ENCODE measurements at regions not wholly inside any gene's neighbourhood (a gene's known extent, or its start where the extent isn't known, plus 50 kb on each side); places are given as distances from the start of the nearest gene placed in this dataset.

DNA sequence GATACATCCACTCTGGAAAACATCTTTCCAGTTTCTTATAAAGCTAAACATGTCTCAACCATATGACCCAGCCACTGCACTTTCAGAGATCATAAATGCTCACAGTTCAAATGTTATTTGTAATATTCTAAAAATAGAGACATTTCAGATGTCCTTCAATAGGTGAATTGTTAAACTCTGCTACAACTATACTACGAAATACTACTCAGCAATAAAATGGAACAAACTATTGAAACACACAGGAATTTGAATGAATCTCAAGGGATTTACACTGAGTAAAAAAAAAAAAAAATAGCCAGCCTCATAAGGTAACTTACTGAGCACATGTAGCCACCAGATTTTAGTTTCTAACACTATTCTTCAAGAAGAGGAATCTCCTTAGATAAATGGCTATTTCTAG is 253.9 kb downstream of the PCDH18 start:
- no peak overlapping the region for H3K27ac ChIP-seq
- no peaks in the 10 kb centered on the region for H3K27me3 ChIP-seq
- no peaks in the 10 kb centered on the region for H3K9me3 ChIP-seq
- 73 to 89% methylated on average over 1 of the region's 1 CpG for WGBS, 2 donors
- H3K4me1 ChIP-seq, result no peaks in the 10 kb centered on the region
- DNase-seq, result no peak
- TF ChIP-seq, protein P1, sequence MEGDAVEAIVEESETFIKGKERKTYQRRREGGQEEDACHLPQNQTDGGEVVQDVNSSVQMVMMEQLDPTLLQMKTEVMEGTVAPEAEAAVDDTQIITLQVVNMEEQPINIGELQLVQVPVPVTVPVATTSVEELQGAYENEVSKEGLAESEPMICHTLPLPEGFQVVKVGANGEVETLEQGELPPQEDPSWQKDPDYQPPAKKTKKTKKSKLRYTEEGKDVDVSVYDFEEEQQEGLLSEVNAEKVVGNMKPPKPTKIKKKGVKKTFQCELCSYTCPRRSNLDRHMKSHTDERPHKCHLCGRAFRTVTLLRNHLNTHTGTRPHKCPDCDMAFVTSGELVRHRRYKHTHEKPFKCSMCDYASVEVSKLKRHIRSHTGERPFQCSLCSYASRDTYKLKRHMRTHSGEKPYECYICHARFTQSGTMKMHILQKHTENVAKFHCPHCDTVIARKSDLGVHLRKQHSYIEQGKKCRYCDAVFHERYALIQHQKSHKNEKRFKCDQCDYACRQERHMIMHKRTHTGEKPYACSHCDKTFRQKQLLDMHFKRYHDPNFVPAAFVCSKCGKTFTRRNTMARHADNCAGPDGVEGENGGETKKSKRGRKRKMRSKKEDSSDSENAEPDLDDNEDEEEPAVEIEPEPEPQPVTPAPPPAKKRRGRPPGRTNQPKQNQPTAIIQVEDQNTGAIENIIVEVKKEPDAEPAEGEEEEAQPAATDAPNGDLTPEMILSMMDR (IDR thresholded peaks at IDR 0.05), result no peak
- intact Hi-C loops (cut with DNase I), result no loop called here
- no peaks in the 10 kb centered on the region for H3K36me3 ChIP-seq
- H3K4me3 ChIP-seq (replicated peaks in 1 of 3), result no peak overlapping the region

DNA sequence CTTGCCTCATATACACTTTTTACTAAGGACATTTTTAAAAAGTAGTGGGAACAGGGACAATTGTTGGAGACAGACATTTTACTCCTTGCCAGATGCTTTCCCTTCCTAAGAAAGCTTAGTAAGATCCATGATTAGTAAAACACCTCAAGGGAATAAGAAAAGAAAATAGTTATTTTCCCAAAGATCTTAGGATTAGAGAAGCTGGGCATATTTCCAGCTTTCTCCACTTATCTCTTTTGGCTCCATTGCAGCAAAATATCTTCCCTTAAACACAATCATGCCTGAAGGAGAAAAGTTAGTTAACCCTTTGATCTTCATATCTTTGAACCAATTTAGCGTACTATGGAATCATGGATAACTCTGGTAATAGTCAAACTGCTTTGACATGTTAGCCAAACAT is 257.9 kb downstream of the PCDH18 start:
- H3K9me3 ChIP-seq, result no peaks in the 10 kb centered on the region
- H3K27ac ChIP-seq, result no peak overlapping the region
- no peak for TF ChIP-seq POLR2A (IDR thresholded peaks at IDR 0.05)
- TF ChIP-seq, protein P1 (IDR thresholded peaks at IDR 0.05), result no peak
- no peaks in the 10 kb centered on the region for H3K27me3 ChIP-seq
- intact Hi-C loops (cut with DNase I), result no loop called here
- no peak for DNase-seq
- H3K4me3 ChIP-seq (replicated peaks in 1 of 3), result no peak overlapping the region
- WGBS, 2 donors, result 62 to 76% methylated on average over 1 of the region's 1 CpG
- no peaks in the 10 kb centered on the region for H3K36me3 ChIP-seq
- H3K4me1 ChIP-seq, result no peaks in the 10 kb centered on the region

DNA sequence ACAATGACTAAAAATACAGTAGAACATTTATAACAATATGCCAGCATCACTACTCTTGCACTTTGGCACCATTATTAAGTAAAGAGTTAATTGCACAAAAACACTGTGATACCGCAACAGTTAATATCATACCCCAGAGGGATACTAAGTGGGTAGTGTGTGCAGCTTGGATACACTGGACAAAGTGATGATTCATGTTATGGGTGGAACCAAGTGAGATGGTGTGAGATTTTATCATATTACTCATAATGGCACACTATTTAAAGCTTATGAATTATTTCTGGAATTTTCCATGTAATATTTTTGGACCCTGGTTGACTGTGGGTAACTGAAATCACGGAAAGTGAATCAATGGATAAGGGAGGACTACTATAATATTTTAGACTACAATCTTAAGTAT is 265.3 kb downstream of the PCDH18 start:
- DNase-seq, result no peak
- no peak overlapping the region for H3K27ac ChIP-seq
- no peaks in the 10 kb centered on the region for H3K27me3 ChIP-seq
- intact Hi-C loops (cut with DNase I), result no loop called here
- no peaks in the 10 kb centered on the region for H3K9me3 ChIP-seq
- no peaks in the 10 kb centered on the region for H3K36me3 ChIP-seq
- WGBS, 2 donors, result 71 to 75% methylated on average over 2 of the region's 2 CpGs
- H3K4me1 ChIP-seq, result no peaks in the 10 kb centered on the region
- TF ChIP-seq, protein P1 (IDR thresholded peaks at IDR 0.05), result no peak
- TF ChIP-seq POLR2A (IDR thresholded peaks at IDR 0.05), result no peak
- H3K4me3 ChIP-seq (replicated peaks in 1 of 3), result no peak overlapping the region

DNA sequence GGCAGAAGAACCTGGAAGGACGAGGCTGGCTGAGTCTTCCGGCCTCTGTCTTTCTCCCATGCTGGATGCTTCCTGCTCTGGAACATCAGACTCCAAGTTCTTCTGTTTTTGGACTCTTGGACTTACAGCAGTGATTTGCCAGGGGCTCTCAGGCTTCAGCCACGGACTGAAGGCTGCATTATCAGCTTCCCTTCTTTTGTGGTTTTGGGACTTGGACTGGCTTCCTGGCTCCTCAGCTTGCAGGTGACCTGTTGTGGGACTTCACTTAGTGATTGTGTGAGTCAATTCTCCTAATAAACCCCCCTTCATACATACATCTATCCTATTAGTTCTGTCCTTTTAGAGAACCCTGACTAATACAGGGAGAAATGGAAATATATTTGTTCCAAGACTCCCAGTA is 265.8 kb downstream of the PCDH18 start:
- 82 to 87% methylated on average over 3 of the region's 3 CpGs for WGBS, 2 donors
- H3K9me3 ChIP-seq, result no peaks in the 10 kb centered on the region

DNA sequence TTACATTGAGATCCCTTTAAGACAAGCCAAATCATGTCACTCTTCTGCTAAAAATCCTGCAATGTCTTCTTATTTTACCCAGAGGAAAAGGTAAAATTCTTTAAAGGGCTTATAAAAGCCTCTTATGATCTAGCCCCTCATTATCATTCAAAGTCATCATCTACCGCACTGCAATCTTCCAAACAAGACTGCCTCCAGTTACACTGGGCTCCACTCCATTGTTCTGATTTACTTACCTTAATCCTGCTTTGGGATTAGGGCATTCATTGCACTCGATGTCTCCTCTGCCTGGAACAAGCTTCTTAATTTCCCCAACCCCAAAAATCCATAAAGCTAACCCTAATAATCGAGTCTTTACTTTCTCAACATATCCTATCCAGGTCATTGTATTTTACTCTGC is 269.1 kb downstream of the PCDH18 start:
- H3K4me1 ChIP-seq, result no peaks in the 10 kb centered on the region

More for the DNA sequence above, 265.8 kb downstream of the PCDH18 start:
- intact Hi-C loops (cut with DNase I), result no loop called here
- no peaks in the 10 kb centered on the region for H3K4me1 ChIP-seq
- no peak for DNase-seq
- H3K27ac ChIP-seq, result no peak overlapping the region
- H3K27me3 ChIP-seq, result no peaks in the 10 kb centered on the region
- no peak overlapping the region for H3K4me3 ChIP-seq (replicated peaks in 1 of 3)
- TF ChIP-seq, protein P1 (IDR thresholded peaks at IDR 0.05), result no peak
- TF ChIP-seq POLR2A (IDR thresholded peaks at IDR 0.05), result no peak
- H3K36me3 ChIP-seq, result no peaks in the 10 kb centered on the region

More for the DNA sequence above, 269.1 kb downstream of the PCDH18 start:
- intact Hi-C loops (cut with DNase I), result no loop called here
- Histone ChIP-seq H3K27ac (no peak overlapping the region), H3K9me3 (no peaks in the 10 kb centered on the region), H3K4me3 (replicated peaks in 1 of 3) (no peak overlapping the region), H3K27me3 (no peaks in the 10 kb centered on the region), H3K36me3 (no peaks in the 10 kb centered on the region)
- no peak for DNase-seq
- TF ChIP-seq, protein P1 (IDR thresholded peaks at IDR 0.05), result no peak
- no peak for TF ChIP-seq POLR2A (IDR thresholded peaks at IDR 0.05)
- 82% methylated on average over 3 of the region's 3 CpGs for WGBS, 2 donors
